Hematopoietic multipotent progenitor cell (in vitro differentiated cells): ENCODE measurements at regions not wholly inside any gene's neighbourhood (a gene's known extent, or its start where the extent isn't known, plus 50 kb on each side); places are given as distances from the start of the nearest gene placed in this dataset.

ENCODE experiments used
- DNase-seq, 3 donors: peaks; one replicate each; pipeline ENCODE4 v3.0.0-alpha.2; 2011 to 2015; ENCODE audit warnings: low read depth in 2 of 3, low spot score in 2 of 3

DNA sequence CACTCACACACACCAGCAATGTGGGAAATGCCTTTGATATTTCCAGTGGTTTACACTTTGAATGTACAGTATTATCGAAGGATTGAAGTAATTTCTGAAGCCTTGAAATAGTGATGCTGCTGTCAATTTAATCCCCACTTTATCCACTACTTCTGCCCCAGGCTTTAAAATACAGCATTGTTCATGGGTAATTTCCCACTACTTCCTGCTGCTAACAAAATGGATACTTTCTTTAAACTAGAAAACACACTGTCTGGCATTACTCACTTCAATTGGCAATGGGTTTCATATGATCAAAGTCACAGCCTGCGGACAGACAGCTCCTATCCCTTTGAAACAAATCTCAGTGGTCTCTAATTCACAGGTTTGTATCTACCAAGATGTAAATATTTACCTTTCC, 292.2 kb downstream of the CDH11 start:
- DNase-seq: no peak

DNA sequence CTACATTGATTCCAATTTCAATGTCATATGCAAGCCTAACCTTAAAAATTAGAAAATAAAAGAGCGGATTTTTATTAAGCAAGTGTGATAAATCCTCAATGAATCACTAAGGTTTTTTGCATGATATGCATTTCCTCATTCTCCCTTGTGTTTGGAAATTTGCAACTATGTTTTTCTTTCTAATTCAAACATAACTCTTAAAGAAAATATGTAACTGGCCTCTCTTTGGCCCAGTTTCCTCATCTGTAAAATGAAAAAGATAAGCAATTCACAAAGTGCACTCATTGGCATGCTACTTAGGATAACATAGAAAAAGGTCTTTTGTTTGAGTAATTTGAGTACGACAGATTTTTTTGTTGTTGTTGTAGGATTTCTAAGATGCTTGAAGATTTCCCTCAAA, 295.5 kb downstream of the CDH11 start:
- no peak for DNase-seq

DNA sequence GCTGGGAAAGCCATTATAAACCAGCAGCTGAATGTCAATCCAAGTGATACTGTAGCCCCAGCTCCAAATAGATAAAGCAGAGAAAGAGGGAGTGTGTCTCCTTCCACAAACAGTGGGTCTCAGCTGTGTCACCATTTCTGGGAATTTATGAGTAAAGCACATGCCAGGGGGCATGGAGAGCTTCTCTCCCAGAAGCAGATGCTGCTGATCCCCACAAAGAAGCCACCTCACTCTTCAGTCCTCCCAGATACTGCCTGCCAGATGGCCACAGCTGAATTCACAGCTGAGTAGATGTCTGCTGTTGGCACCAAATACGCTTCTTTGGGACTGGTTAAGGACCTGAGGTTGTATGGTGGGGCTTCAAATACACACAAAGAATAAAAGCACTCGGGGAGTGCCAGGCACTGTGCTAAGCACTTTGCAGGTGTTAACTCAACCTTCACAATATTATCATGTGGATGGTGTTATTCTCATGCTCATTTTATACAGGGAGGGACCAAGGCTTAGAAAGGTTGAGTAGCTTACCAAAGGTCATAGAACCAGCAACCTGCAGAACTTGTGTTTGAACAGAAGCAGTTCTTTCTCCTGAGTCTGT, 298.3 kb downstream of the CDH11 start:
- DNase-seq: no peak

DNA sequence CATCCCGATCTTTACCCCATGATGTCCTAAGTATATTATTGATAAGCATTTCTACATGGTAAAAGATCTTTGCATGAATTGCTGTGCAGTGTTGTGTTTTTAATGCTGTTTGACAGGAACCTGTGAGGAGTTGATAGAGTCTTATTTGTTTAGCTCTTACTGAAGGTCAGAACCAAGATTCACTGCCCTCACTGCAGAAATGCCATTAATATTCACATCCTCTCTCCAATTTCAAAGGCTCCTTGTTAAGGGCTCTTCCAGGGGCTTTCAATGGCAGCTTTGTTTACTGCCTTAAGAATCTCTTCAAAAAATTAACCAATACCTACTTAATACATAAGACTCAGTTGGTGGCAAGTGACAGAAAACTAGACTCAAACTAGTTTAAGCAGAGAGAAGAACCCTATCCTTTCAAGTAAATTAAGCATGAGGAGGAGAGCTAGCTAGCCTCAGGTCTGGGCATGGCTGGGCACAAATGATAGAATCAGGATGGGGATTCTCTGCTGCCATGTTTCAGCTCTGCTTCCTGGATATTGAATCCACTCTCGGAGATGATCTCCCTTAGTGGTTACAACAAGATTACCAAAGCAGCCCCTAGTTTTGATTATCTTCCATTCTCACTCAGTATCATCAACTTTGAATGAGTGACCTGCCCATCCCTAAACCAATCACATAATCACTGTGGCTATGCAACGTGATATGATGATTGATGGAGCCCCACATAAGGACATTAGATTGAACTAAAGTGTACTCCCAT, 311.8 kb downstream of the CDH11 start:
- no peak for DNase-seq

DNA sequence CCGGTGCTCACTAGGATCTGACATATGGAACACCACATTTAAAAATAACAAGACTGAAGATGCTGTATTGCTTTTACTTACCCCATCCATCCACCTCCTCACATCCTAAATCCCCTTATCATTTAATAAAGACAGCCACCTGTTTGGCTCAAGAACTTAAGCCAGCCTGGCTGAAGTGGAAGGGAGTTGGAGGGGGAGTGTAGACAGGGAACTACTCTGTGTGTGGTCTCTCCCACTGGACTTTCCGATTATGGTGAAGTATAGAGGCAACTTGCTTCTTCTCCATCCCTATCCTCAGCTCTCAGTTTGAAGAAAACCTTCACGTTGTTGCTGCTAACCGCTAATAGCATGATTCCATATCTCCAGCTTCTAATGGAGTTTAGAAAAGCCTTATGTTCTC, 313.4 kb downstream of the CDH11 start:
- no peak for DNase-seq

DNA sequence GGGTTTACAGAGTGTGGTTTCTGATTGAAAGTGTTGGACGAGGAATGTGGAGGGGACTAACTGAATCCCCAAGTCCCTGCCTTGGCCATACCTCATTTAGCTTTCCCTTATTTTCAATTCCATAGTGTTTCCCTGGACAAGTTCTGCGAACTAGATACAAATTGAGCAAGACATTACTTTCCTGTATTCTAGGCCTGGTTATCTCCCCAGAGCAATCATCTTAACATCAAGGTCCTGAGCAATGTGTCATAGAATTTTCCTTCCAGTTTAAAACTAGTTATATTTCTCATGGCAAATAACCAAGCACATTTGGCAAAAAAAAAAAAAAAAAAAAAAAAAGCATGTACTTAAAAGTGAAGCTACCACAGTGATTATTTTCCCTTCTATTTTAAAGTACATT, 330.1 kb downstream of the CDH11 start:
- no peak for DNase-seq

DNA sequence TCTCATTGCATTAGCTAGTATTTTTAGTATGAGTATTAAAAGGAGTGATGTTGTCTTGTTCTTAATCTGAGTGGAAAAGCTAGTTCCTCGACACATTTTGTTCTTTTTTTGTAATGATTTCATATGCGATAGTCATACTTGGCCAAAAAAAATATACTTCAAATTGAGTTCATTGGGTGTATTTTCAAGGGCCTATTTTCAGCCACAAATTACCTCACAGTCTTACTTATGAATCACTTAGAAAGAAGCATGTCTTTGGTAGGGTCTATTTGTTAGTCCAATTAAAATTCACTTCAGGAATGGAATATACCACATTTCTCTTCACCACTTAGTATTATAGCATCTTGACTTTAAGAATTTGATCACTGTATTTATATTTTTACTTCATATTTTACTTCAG, 337.2 kb downstream of the CDH11 start:
- no peak for DNase-seq

DNA sequence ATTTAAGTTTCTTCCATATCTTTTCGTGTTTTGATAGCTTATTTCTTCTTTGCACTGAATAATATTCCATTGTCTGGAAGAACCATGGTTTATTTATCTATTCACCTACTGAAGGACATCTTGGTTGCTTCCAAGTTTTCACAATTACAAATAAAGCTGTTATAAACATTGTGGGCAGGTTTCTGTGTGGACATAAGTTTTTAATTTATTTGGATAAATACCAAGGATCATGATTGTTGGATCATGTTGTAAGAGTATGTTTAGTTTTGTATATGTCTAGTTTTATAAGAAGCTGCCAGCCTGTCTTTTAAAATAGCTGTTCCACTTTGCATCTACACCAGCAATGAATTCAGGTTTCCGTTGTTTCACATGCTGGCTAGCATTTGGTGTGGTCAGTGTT, 339.4 kb downstream of the CDH11 start:
- no peak for DNase-seq

DNA sequence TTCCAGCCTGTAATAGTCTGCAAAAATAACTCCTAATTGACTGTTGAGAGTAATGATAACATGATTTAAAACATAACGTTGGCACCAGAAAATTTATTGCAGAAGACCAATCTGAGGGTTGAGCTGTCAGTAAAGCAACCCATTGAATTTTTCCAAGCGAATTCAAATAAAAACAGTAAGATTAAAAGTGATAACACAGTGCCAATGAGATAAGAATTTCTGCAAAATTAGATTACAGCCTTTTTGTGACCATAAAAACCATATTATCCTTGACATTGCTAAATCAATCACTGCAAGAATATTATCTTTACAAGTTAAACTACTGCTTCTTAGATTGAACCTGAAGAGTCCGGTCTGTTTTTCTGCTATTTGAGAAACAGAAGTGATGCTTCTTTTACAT, 341.4 kb downstream of the CDH11 start:
- DNase-seq: no peak

DNA sequence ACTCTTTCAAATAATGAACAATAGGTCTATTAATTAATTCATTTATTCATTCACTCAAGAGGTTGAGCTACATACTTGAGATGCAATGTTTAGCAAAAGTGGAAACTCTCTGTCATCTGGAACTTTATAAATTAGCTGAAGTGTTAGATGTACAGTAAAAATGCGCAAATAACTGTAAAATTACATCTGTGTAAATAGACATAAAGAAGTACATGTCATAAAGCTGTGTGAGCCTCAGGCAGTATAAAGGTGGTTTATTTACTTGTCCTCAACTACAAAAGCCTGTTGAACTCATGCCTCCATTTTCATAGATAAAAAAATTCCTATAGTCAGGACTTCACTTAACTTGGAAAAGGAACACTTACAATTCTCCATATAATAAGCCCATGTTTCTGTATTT, 343.1 kb downstream of the CDH11 start:
- no peak for DNase-seq

DNA sequence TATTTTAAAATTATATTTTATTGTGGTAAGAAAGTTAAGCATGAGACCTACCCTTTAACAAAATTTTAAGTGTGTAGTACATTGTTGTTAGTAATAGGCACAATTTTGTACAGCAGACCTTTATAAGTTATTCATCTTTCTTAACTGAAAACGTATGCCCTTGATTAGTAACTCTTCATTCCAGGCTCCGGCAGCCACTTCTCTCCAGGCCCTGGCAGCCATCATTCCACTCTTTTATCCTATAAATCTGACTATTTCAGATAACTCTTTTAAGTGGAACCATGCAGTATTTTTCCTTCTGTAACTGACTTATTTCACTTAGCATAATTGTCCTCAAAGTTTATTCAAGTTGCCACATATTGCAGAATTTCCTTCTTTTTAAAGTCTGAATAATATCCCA, 348.2 kb downstream of the CDH11 start:
- no peak for DNase-seq

DNA sequence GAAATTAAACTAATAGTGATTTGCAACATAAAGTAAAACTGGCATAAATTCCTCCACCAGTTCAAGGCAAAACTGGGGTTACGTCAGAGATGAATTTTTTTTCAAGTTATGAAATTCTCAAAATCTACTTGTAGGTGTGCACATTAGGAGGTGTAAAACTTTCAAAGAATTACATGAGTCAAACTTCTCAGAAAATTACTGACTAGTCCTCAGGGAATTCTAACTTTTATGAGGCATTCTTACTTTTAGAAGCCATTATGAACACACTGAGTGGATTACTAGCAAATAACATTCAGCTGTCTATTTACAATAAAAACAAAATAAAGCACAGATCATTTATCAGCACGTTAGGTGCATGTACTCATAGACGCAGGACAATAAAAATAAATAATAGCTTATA, 348.7 kb downstream of the CDH11 start:
- DNase-seq: no peak

DNA sequence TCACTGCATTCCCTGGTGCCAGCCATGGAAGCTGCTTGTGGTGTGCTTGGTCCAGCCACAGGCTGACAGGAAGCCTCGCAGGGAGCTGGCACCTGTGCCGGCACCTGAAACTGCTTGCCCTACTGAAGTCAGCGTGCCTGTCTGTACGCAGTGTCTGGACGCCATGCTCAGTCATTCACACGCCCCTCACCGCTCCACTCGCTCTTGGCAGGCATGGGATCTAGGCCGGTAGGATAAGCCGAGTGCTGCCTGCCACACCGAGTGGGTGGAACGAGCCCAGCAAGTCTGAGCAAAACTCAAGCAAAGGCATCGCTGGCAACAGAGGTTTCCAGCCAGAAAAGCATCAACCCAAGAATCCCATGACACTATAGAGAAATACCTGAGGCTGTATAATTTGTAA, 350.6 kb downstream of the CDH11 start:
- DNase-seq: no peak

DNA sequence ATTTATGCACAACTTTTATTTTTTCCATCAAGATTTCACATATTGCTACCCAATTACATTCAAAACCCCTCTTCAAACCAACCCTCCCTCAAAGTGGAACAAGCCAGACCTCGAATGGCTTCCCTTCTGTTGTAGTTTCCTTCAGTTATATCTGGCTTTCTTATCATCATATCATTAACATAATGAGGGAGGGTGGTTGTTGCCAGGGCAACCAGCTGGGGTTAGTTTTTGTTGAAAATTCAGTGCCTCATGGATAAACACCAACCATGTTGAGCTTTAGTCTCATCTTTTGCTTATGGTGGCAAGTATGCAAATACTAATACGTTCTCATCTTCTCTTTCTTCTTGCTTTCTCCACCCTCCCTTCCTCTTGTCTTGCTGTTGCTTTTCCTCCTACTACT, 359.7 kb downstream of the CDH11 start:
- DNase-seq: no peak

DNA sequence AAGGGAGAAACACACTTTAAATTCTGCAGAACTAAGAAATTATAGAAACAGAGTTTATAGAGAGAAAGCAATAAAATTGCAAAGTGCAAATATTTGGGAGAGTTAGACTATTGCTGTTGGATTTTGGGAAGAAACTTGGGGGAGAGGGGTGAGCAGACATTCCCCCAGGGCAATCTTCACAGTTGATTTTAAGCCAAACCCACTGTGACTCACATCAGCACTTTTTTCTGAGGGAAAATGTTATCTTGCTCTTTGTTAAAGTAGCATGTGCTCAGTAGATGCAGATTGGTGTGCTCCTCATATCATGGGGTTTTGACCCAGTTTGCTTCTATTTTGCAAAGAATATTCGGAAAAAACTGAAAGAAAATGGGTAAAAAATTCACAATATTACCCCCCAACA, 367.6 kb downstream of the CDH11 start:
- DNase-seq: no peak

DNA sequence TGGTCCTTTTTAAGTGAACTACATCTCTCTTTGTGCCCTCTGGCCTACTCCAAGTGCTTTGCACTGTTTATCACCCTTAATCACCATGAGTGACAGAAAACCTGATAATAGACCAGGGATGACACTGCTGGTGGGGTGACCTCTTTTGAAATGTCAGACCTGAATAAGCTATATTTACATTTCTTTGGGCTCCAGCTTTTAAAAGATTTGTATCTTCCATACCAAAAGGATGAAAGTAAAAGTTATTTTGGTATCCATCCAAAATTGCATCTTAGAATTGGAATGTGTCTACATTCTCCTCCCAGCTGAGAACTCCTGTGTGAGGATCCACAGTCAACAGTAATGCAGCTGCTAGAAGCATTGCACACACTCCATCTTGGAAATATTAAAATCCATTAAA, 370.0 kb downstream of the CDH11 start:
- no peak for DNase-seq

DNA sequence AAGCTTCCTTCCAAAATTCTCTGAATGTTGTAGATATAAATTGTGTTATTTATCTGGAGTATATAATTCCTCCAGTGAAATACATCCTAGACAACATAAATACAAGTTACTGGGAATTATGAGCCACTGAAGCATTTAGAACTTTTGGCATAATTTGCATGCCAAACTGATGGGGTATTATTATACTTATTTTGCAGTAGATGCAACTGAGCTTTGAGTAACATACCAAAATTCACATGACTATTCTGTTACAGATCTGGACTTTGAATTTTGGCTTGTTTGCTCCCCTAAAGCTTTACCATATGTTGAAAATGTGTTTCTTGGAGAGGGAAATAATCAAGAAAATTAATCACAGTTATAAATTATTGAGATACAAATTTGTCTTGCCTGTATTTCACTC, 372.5 kb downstream of the CDH11 start:
- no peak for DNase-seq

DNA sequence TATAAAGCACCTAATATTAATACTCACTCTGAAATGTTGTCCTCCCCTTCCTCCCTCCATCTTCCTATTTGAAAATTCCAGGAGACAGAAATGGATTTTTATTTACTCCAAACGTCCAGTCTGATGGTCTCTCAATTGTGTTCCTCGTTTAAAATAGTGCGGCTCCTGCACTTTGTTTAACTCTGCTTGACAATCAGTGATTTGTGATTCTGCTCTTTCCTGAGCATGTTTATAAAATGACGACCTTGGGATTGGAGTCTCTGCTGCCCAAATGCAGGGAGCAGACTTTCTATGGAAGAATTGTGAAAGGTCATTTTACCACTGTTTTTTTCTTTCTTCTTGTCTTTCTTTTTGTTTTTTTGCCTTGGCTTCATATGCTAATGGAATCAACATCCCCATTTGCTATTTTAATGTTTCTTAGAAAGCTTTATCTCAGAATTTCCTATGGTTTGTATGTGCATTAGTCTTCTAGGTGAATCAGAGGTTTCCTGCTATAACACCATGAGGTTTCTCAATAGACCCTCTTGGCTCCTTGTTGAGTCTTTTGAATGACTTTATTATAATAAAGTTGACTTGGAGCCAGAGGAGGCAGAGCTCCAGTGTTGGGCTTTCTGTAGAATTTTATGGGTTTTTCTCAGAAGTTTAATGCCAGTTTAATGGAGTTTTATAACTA, 376.5 kb downstream of the CDH11 start:
- no peak for DNase-seq

DNA sequence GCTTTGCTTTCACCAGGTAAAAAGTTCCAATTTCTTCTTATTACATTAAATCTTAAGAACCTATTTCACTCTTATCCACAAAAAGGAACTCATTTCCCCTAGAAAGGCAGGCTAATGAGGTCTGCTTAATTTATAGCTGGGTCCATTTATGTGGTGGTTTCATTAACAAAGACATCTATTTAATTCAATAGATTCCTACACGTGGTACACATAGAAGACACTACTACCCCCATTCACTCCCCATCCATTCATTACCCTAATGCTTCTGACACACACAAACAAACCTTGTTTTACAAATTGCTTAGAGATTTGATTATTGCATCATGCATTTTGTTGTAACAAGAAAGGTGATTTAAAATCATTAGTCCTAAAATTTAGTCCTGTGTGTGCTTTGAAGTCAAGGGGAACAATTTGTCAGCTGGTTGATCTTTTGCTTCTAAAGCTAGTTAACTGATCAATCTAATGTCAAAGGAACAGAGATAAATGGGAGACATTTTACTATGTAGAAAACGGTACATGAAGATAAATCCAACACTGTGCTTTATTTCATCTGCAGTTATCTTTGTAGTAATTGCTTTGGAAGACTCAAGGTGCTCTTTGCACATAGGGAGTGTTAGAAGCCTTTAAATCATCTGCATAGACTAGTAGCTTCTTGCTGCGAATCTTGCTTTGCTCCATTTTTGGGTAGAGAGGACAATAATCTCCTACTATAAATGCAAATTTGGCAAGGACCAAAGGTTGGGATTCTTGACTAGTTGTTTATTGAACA, 379.2 kb downstream of the CDH11 start:
- DNase-seq: no peak

DNA sequence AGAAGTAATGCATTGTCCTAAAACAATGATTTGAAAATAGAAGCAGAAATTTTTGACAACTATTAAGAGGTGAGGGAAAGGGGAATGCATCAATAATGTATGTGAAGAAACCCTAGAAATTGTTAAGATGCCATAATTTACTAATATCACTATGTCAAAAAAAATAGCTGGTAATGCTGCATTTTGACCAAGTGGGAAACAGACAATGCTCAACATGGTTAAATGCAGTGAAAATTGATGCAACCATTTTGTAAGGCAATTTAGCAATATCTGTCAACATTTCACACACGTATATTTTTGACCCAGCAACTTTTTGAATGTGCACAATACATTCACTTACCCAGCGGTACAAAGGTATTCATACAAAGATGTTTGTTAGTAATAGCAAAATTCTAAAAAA, 381.6 kb downstream of the CDH11 start:
- DNase-seq: no peak

DNA sequence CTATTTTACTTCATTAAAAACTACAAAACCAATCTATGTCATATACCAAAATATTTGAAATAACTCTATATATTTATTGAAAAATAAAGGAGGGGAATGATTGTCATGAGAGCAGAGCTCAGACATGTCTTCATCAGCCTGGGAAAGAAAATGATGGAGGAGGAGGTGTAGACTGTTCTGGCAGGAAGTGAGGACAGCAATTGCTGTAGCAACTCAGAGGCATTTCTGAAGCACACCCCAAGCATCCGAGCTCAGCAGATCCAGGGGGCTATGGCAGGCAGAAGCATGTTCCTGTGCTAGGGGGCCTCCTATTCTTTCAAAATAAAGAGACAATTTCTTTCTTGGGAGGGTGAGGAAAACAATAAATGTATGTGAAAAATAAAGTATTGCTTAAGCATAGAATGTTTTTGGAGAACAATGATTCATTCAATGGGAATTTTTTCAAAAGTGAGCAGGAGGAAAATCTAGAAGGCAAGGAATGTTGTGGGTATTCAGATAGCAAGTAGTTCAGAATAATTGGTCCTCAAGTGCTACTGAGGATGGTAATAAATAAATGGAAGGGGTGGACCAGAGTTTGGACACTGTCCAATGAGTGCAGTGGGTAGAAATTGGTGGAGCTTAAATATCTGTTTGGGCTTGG, 383.4 kb downstream of the CDH11 start:
- no peak for DNase-seq
